Endodermal cell (in vitro differentiated cells): ENCODE measurements at regions not wholly inside any gene's neighbourhood (a gene's known extent, or its start where the extent isn't known, plus 50 kb on each side); places are given as distances from the start of the nearest gene placed in this dataset.
A peak's percentile ranks its signal among the peaks of the same experiment; 100 is the strongest.

Source experiments
- DNase-seq: peaks from one replicate; pipeline ENCODE4 v3.0.0-alpha.2; 2017
- H3K27ac ChIP-seq: 2 replicates; pipeline ENCODE4 v1.5.1; 2013; ENCODE audit warnings: mild to moderate bottlenecking, low read depth, low read length, moderate library complexity
- H3K27me3 ChIP-seq: 2 replicates; pipeline ENCODE4 v1.6.1; 2013; ENCODE audit warnings: mild to moderate bottlenecking, low read length, moderate library complexity; ENCODE audit not compliant: insufficient read depth, control insufficient read depth, poor library complexity, severe bottlenecking
- H3K36me3 ChIP-seq: 2 replicates; pipeline ENCODE4 v1.7.0; 2013; ENCODE audit warnings: mild to moderate bottlenecking, low read length, moderate library complexity; ENCODE audit not compliant: control insufficient read depth, insufficient read depth
- H3K4me1 ChIP-seq: one replicate; pipeline ENCODE4 v1.7.0; 2013; ENCODE audit warnings: low read length; ENCODE audit not compliant: control insufficient read depth, insufficient read depth
- H3K4me3 ChIP-seq: 2 replicates; pipeline ENCODE4 v1.5.1; 2013; ENCODE audit warnings: mild to moderate bottlenecking, low read length, moderate library complexity
- H3K9ac ChIP-seq: 2 replicates; pipeline ENCODE4 v1.6.1; 2013; ENCODE audit warnings: mild to moderate bottlenecking, low read length, moderate library complexity; ENCODE audit not compliant: poor library complexity, severe bottlenecking; ENCODE audit errors: extremely low read depth
- H3K9me3 ChIP-seq: 2 replicates; pipeline ENCODE4 v1.6.1; 2013; ENCODE audit warnings: mild to moderate bottlenecking, low read length, moderate library complexity; ENCODE audit not compliant: control insufficient read depth
- H3K27ac Mint-ChIP-seq: 2 replicates; pipeline ENCODE4 v1.8.0; 2020; ENCODE audit warnings: mixed read lengths
- H3K27me3 Mint-ChIP-seq: 2 replicates; pipeline ENCODE4 v1.8.0; 2021; ENCODE audit warnings: mild to moderate bottlenecking, mixed read lengths; ENCODE audit not compliant: insufficient read depth
- H3K36me3 Mint-ChIP-seq: 2 replicates; pipeline ENCODE4 v1.8.0; 2020; ENCODE audit warnings: low read depth, mixed read lengths
- H3K4me1 Mint-ChIP-seq: 2 replicates; pipeline ENCODE4 v1.8.0; 2020; ENCODE audit warnings: mixed read lengths
- H3K4me3 Mint-ChIP-seq: 2 replicates; pipeline ENCODE4 v1.8.0; 2020; ENCODE audit warnings: mild to moderate bottlenecking, moderate library complexity, mixed read lengths
- H3K9me3 Mint-ChIP-seq: 2 replicates; pipeline ENCODE4 v1.8.0; 2020; ENCODE audit warnings: mild to moderate bottlenecking, mixed read lengths
- CTCF ChIP-seq: fragments of 200-600 bp; sonication (generic); conservative IDR thresholded peaks from 2 replicates; pipeline ENCODE4 v1.5.0; 2021; ENCODE audit warnings: antibody characterized with exemption, mild to moderate bottlenecking
- WGBS, 2 experiments: methylation state at CpG; one replicate each; pipeline versions ENCODE4 v1.1.5 to v1.1.7; 2013; ENCODE audit warnings: missing lambda C conversion rate in 2 of 2, mixed read lengths in 1 of 2; ENCODE audit not compliant: insufficient coverage in 1 of 2, insufficient read length in 1 of 2; 5-methylcytosine and 5-hydroxymethylcytosine counted together

GRCh38 chr7:25996006-25996408, 156.0 kb upstream of the NFE2L3 start:
- H3K27me3 Mint-ChIP-seq: no peaks in the 10 kb centered on the region
- H3K27ac Mint-ChIP-seq: no peak overlapping the region
- no peaks in the 10 kb centered on the region for H3K4me1 ChIP-seq
- WGBS, 2 experiments: 85 to 89% methylated on average over 5 to 7 of the region's 7 CpGs
- no peaks in the 10 kb centered on the region for H3K36me3 ChIP-seq
- peaks cover 4% of the 10 kb centered on the region for H3K9me3 ChIP-seq
- H3K9ac ChIP-seq: no peak overlapping the region
- no peak overlapping the region for H3K4me3 ChIP-seq
- no peaks in the 10 kb centered on the region for H3K36me3 Mint-ChIP-seq
- DNase-seq: no peak
- no peak overlapping the region for H3K4me3 Mint-ChIP-seq
- no peaks in the 10 kb centered on the region for H3K27me3 ChIP-seq
- H3K4me1 Mint-ChIP-seq: peaks cover 20% of the 10 kb centered on the region
- TF ChIP-seq CTCF: peak; percentile 64
- H3K9me3 Mint-ChIP-seq: peaks cover 3% of the 10 kb centered on the region
- H3K27ac ChIP-seq: no peak overlapping the region

- no peak overlapping the region for H3K9ac ChIP-seq
- peaks cover 20% of the 10 kb centered on the region for H3K4me1 Mint-ChIP-seq
- no peak overlapping the region for H3K4me3 ChIP-seq
- H3K27me3 Mint-ChIP-seq: no peaks in the 10 kb centered on the region
- no peaks in the 10 kb centered on the region for H3K36me3 ChIP-seq
- WGBS, 2 experiments: 94 to 96% methylated on average over 9 of the region's 9 CpGs
- H3K27ac Mint-ChIP-seq: no peak overlapping the region
- no peak overlapping the region for H3K4me3 Mint-ChIP-seq
- TF ChIP-seq CTCF: no peak
- no peak for DNase-seq
- no peaks in the 10 kb centered on the region for H3K4me1 ChIP-seq
- peaks cover 3% of the 10 kb centered on the region for H3K9me3 Mint-ChIP-seq
- H3K36me3 Mint-ChIP-seq: no peaks in the 10 kb centered on the region
- H3K27me3 ChIP-seq: no peaks in the 10 kb centered on the region
- H3K9me3 ChIP-seq: peaks cover 4% of the 10 kb centered on the region
- H3K27ac ChIP-seq: no peak overlapping the region
Measured at GRCh38 chr7:25998499-25998898, 153.5 kb upstream of the NFE2L3 start.

GRCh38 chr7:26000841-26001240, 151.2 kb upstream of the NFE2L3 start:
- Mint-ChIP-seq H3K27me3 (no peaks in the 10 kb centered on the region), H3K36me3 (no peaks in the 10 kb centered on the region), H3K27ac (no peak overlapping the region), H3K9me3 (no peaks in the 10 kb centered on the region), H3K4me1 (peaks cover 11% of the 10 kb centered on the region), H3K4me3 (no peak overlapping the region)
- Histone ChIP-seq H3K4me1 (peaks cover 3% of the 10 kb centered on the region), H3K27ac (no peak overlapping the region), H3K9ac (no peak overlapping the region), H3K36me3 (no peaks in the 10 kb centered on the region), H3K4me3 (no peak overlapping the region), H3K27me3 (no peaks in the 10 kb centered on the region), H3K9me3 (no peaks in the 10 kb centered on the region)
- no peak for DNase-seq
- WGBS, 2 experiments: 95 to 100% methylated on average over 1 to 3 of the region's 3 CpGs
- TF ChIP-seq CTCF: no peak
